ENCODE measurements at regions not wholly inside any gene's neighbourhood (a gene's known extent, or its start where the extent isn't known, plus 50 kb on each side); places are given as distances from the start of the nearest gene placed in this dataset.
A peak's percentile ranks its signal among the peaks of the same experiment; 100 is the strongest.

GRCh38 chr9:135201711-135202110, 114.2 kb downstream of the OLFM1 start:
- Histone ChIP-seq H3K79me2 (ENCODE audit: insufficient read depth, low read length) (no peaks in the 10 kb centered on the region), H2AFZ (ENCODE audit: low read length) (no peak overlapping the region), H3K27ac (ENCODE audit: low read depth, low read length) (no peak overlapping the region), H3K9me3 (ENCODE audit: low read depth, low read length) (no peaks in the 10 kb centered on the region), H3K27me3 (ENCODE audit: insufficient read depth, low read length) (no peaks in the 10 kb centered on the region), H3K36me3 (ENCODE audit: insufficient read depth, low read length) (no peaks in the 10 kb centered on the region), H3K4me3 (ENCODE audit: insufficient read depth, low read length) (no peak overlapping the region), H3K4me1 (ENCODE audit: insufficient read depth, low read length) (no peaks in the 10 kb centered on the region), H3K4me2 (ENCODE audit: insufficient read depth, low read length) (no peak overlapping the region), H4K20me1 (ENCODE audit: insufficient read depth, low read length) (no peaks in the 10 kb centered on the region)
- TF ChIP-seq CTCF (IDR thresholded peaks at IDR 0.05; ENCODE audit: extremely low read depth, low read depth, low read length): no peak
- DNase-seq (ENCODE audit: insufficient read length, low spot score, missing footprints): no peak

- Histone ChIP-seq H3K4me1 (ENCODE audit: insufficient read depth, low read length) (no peaks in the 10 kb centered on the region), H3K4me3 (ENCODE audit: insufficient read depth, low read length) (no peak overlapping the region), H3K27me3 (ENCODE audit: insufficient read depth, low read length) (no peaks in the 10 kb centered on the region), H2AFZ (ENCODE audit: low read length) (no peak overlapping the region), H3K4me2 (ENCODE audit: insufficient read depth, low read length) (no peak overlapping the region), H3K36me3 (ENCODE audit: insufficient read depth, low read length) (no peaks in the 10 kb centered on the region), H3K27ac (ENCODE audit: low read depth, low read length) (no peak overlapping the region), H4K20me1 (ENCODE audit: insufficient read depth, low read length) (no peaks in the 10 kb centered on the region), H3K9me3 (ENCODE audit: low read depth, low read length) (no peaks in the 10 kb centered on the region), H3K79me2 (ENCODE audit: insufficient read depth, low read length) (no peaks in the 10 kb centered on the region)
- TF ChIP-seq CTCF (IDR thresholded peaks at IDR 0.05; ENCODE audit: extremely low read depth, low read depth, low read length): no peak
- no peak for DNase-seq (ENCODE audit: insufficient read length, low spot score, missing footprints)
These were observed 116.7 kb downstream of the OLFM1 start for GRCh38 chr9:135204177-135204576.

GRCh38 chr9:135209136-135209535, 121.7 kb downstream of the OLFM1 start:
- no peak overlapping the region for H3K4me2 ChIP-seq (ENCODE audit: insufficient read depth, low read length)
- DNase-seq (ENCODE audit: insufficient read length, low spot score, missing footprints): no peak
- no peak for TF ChIP-seq CTCF (IDR thresholded peaks at IDR 0.05; ENCODE audit: extremely low read depth, low read depth, low read length)
- no peak overlapping the region for H2AFZ ChIP-seq (ENCODE audit: low read length)
- H3K4me1 ChIP-seq (ENCODE audit: insufficient read depth, low read length): no peaks in the 10 kb centered on the region
- no peak overlapping the region for H3K4me3 ChIP-seq (ENCODE audit: insufficient read depth, low read length)
- H3K27me3 ChIP-seq (ENCODE audit: insufficient read depth, low read length): no peaks in the 10 kb centered on the region
- no peaks in the 10 kb centered on the region for H3K79me2 ChIP-seq (ENCODE audit: insufficient read depth, low read length)
- no peaks in the 10 kb centered on the region for H3K36me3 ChIP-seq (ENCODE audit: insufficient read depth, low read length)
- no peaks in the 10 kb centered on the region for H3K9me3 ChIP-seq (ENCODE audit: low read depth, low read length)
- no peaks in the 10 kb centered on the region for H4K20me1 ChIP-seq (ENCODE audit: insufficient read depth, low read length)
- H3K27ac ChIP-seq (ENCODE audit: low read depth, low read length): no peak overlapping the region

- Histone ChIP-seq H3K9me3 (ENCODE audit: low read depth, low read length) (no peaks in the 10 kb centered on the region), H3K4me1 (ENCODE audit: insufficient read depth, low read length) (no peaks in the 10 kb centered on the region), H3K36me3 (ENCODE audit: insufficient read depth, low read length) (no peaks in the 10 kb centered on the region), H4K20me1 (ENCODE audit: insufficient read depth, low read length) (no peaks in the 10 kb centered on the region), H3K27me3 (ENCODE audit: insufficient read depth, low read length) (no peaks in the 10 kb centered on the region), H3K27ac (ENCODE audit: low read depth, low read length) (no peak overlapping the region), H3K4me3 (ENCODE audit: insufficient read depth, low read length) (no peak overlapping the region), H3K4me2 (ENCODE audit: insufficient read depth, low read length) (no peak overlapping the region), H3K79me2 (ENCODE audit: insufficient read depth, low read length) (no peaks in the 10 kb centered on the region), H2AFZ (ENCODE audit: low read length) (no peak overlapping the region)
- DNase-seq (ENCODE audit: insufficient read length, low spot score, missing footprints): peak; percentile 71
- no peak for TF ChIP-seq CTCF (IDR thresholded peaks at IDR 0.05; ENCODE audit: extremely low read depth, low read depth, low read length)
These were observed 122.4 kb downstream of the OLFM1 start for GRCh38 chr9:135209852-135210251.
